Effector memory CD8-positive, alpha-beta T cell (primary cell): ENCODE measurements at regions not wholly inside any gene's neighbourhood (a gene's known extent, or its start where the extent isn't known, plus 50 kb on each side); places are given as distances from the start of the nearest gene placed in this dataset.

Experiments used
- ATAC-seq: fragments of 150-1000 bp; cut with Tn5 transposase; replicated peaks from 2 replicates; pipeline ENCODE4 v1.10.0; 2021; ENCODE audit warnings: mild to moderate bottlenecking, moderate library complexity
- DNase-seq, 3 experiments: peaks; one replicate each; pipeline ENCODE4 v3.0.0; 2021
- H3K27ac Mint-ChIP-seq, 2 donors: one replicate each; pipeline ENCODE4 v1.8.0; 2022; ENCODE audit warnings: mild to moderate bottlenecking in 2 of 2, mixed read lengths in 2 of 2, moderate library complexity in 2 of 2
- H3K27me3 Mint-ChIP-seq, 2 donors: one replicate each; pipeline ENCODE4 v1.8.0; 2022; ENCODE audit warnings: mixed read lengths in 2 of 2
- H3K36me3 Mint-ChIP-seq: one replicate; pipeline ENCODE4 v1.8.0; 2022; ENCODE audit warnings: mild to moderate bottlenecking, moderate library complexity, mixed read lengths; ENCODE audit not compliant: insufficient read depth
- H3K4me1 Mint-ChIP-seq, 2 donors: one replicate each; pipeline ENCODE4 v1.8.0; 2022; ENCODE audit warnings: low read depth in 2 of 2, mixed read lengths in 2 of 2
- H3K4me3 Mint-ChIP-seq, 2 donors: one replicate each; pipeline ENCODE4 v1.8.0; 2022; ENCODE audit warnings: mild to moderate bottlenecking in 2 of 2, mixed read lengths in 2 of 2, moderate library complexity in 2 of 2
- H3K9me3 Mint-ChIP-seq, 2 donors: one replicate each; pipeline ENCODE4 v1.8.0; 2022; ENCODE audit warnings: mixed read lengths in 2 of 2

GRCh38 chr6:167735084-167735950 is 91.4 kb upstream of the AFDN start:
- Mint-ChIP-seq H3K4me1 (no peaks in the 10 kb centered on the region), H3K27me3 (peaks cover 7 to 44% of the 10 kb centered on the region in 2 donors), H3K36me3 (peaks cover 2% of the 10 kb centered on the region), H3K27ac (no peak overlapping the region), H3K4me3 (no peak overlapping the region), H3K9me3 (peaks cover 0 to 6% of the 10 kb centered on the region in 2 donors)
- ATAC-seq (no peak), DNase-seq (no peak)

DNA sequence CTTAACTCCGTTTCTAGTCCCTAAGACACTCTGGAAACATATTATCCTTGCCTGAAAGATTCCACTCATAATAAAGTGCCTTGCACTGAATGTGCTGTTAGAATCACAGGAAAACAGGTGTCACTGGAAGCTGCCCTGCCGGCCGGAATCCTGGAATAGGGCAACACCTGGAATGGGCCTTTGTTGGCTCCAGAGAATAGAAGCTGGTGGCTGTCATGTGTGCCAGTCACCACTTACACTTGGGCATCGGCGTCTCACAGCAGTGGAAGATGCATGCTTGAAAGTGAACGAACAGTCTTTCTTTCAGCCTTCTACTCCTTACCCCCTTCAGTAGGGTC is 90.8 kb upstream of the AFDN start:
- H3K4me3 Mint-ChIP-seq = no peak overlapping the region
- ATAC-seq (no peak), DNase-seq (no peak)
- H3K36me3 Mint-ChIP-seq = peaks cover 2% of the 10 kb centered on the region
- no peaks in the 10 kb centered on the region for H3K4me1 Mint-ChIP-seq
- H3K27me3 Mint-ChIP-seq = peaks cover 7 to 47% of the 10 kb centered on the region in 2 donors
- peaks cover 0 to 6% of the 10 kb centered on the region in 2 donors for H3K9me3 Mint-ChIP-seq
- H3K27ac Mint-ChIP-seq = no peak overlapping the region

DNA sequence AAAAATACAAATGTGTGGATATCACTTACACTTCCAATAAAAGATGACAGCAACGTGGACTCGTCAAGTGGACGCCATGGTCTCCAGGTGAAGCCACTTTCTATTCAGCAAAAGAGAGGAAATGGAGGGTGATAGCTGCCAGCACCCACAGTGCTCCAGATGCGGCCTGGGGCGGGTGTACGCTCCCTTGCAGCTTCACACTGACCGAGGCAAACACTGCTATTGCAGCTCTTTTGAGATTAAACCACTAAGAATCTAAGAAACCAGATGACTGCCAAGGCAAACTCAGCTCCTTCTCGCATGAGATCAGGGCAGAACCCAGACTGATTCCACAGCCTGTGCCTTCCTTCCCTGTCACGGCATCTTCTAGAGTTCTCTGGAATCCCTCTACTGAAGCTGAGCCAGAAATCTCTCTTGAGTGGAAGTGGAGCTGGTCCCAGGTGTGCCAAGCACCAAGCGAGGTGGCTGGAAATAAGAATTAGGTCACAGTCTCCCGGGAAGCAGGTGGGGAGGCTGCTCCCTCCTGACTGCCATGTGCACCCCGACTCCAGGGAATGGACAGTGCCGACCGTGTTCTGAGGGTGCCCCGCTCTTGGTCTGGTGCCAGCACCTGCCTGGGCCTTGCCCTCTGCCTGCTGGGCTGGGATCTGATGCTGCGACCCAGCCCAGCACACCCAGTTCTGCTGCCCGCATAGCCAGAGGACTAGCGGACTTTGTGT is 90.1 kb upstream of the AFDN start:
- Mint-ChIP-seq H3K4me3 (no peak overlapping the region), H3K36me3 (peaks cover 2% of the 10 kb centered on the region), H3K9me3 (peaks cover 0 to 6% of the 10 kb centered on the region in 2 donors), H3K27ac (no peak overlapping the region), H3K4me1 (no peaks in the 10 kb centered on the region), H3K27me3 (peaks cover 7 to 47% of the 10 kb centered on the region in 2 donors)
- ATAC-seq (no peak), DNase-seq (no peak)

DNA sequence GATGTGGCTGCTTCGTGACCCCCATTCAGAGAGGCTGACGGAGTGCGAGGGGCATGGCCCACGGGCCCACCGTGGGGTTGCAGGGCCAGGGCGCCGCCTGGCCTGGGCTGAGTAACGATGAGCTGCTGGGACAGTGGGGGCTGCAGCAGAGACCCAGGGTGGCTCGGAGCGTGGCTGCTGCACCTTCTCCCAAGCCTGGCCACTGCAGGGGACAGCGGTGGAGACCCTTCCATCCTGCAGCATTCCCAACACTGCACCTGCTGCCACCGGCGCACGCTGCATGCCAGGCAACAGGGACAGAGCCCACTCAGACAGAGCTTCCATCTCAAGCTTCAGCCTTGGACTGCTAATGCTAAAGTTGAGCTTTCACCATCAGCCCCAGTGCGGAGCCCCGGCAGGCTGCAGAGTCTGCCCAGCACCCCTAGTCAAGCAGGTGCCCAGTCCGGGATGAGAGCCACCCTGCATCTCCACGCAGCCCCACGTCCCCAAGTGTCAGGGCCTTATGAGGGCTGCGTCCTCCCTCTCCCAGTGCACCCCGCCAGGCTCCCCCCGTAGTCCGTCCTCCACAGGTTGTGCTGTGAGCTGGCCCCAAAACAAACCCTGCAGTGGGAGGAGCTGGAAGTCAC is 89.4 kb upstream of the AFDN start:
- Mint-ChIP-seq H3K27ac (no peak overlapping the region), H3K4me3 (no peak overlapping the region), H3K36me3 (peaks cover 2% of the 10 kb centered on the region), H3K9me3 (peaks cover 0 to 4% of the 10 kb centered on the region in 2 donors), H3K4me1 (no peaks in the 10 kb centered on the region), H3K27me3 (peaks cover 7 to 47% of the 10 kb centered on the region in 2 donors)
- no peak for ATAC-seq
- DNase-seq = no peak

GRCh38 chr6:167738386-167738785 is 88.3 kb upstream of the AFDN start:
- H3K4me3 Mint-ChIP-seq = no peak overlapping the region
- peaks cover 7 to 47% of the 10 kb centered on the region in 2 donors for H3K27me3 Mint-ChIP-seq
- ATAC-seq = no peak
- H3K9me3 Mint-ChIP-seq = peaks cover 0 to 1% of the 10 kb centered on the region in 2 donors
- H3K27ac Mint-ChIP-seq = no peak overlapping the region
- no peak for DNase-seq
- H3K36me3 Mint-ChIP-seq = peaks cover 2% of the 10 kb centered on the region
- no peaks in the 10 kb centered on the region for H3K4me1 Mint-ChIP-seq

DNA sequence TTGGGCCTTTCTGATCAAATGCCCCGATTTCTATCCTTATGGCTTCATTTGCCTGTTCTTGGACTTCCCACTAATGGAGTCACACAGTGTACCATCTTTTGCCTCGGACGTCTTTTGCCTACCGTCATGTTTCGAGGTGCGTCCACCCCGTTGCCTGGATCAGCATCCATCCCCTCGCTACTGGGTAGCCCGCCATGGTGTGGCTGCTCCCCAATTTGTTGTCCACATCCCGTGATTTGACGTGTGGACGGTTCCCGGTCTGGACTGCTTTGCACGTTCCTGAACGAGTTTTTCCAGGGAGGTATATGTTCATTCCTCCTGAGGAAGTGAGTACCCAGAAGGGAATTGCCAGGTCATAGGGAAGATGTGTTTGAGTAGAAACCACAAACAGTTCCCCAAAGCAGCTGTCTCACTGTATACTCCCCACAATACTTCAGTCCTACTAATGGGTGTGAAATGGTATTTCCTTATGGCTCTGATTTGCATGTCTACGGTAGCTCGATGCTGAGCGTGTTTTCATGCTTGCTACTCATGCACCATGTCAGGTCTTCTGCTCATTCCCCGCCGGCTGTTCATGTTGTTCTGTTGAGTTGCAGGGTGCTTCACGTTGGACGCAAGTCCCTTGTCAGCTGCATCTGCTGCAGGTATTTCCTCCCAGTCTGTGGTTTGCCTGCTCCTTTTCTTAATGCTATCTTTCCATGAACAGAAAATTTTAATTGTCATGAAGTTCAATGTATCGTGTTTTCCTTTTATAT is 86.8 kb upstream of the AFDN start:
- H3K4me3 Mint-ChIP-seq = no peak overlapping the region
- H3K27me3 Mint-ChIP-seq = peaks cover 7 to 47% of the 10 kb centered on the region in 2 donors
- H3K36me3 Mint-ChIP-seq = peaks cover 2% of the 10 kb centered on the region
- no peak overlapping the region for H3K27ac Mint-ChIP-seq
- no peaks in the 10 kb centered on the region for H3K4me1 Mint-ChIP-seq
- no peaks in the 10 kb centered on the region for H3K9me3 Mint-ChIP-seq
- no peak for DNase-seq
- ATAC-seq = no peak

GRCh38 chr6:167742719-167743303 is 83.9 kb upstream of the AFDN start:
- ATAC-seq (no peak), DNase-seq (no peak)
- H3K4me1 Mint-ChIP-seq = no peaks in the 10 kb centered on the region
- no peaks in the 10 kb centered on the region for H3K9me3 Mint-ChIP-seq
- peaks cover 2% of the 10 kb centered on the region for H3K36me3 Mint-ChIP-seq
- H3K27me3 Mint-ChIP-seq = peaks cover 3 to 35% of the 10 kb centered on the region in 2 donors
- H3K27ac Mint-ChIP-seq = no peak overlapping the region
- no peak overlapping the region for H3K4me3 Mint-ChIP-seq

- Mint-ChIP-seq H3K36me3 (no peaks in the 10 kb centered on the region), H3K27ac (no peak overlapping the region), H3K4me3 (no peak overlapping the region), H3K27me3 (peaks cover 0 to 20% of the 10 kb centered on the region in 2 donors), H3K9me3 (no peaks in the 10 kb centered on the region), H3K4me1 (no peaks in the 10 kb centered on the region)
- DNase-seq (no peak), ATAC-seq (no peak)
Measured at GRCh38 chr6:167744681-167745669, 81.7 kb upstream of the AFDN start.

GRCh38 chr6:167745670-167746389 is 80.9 kb upstream of the AFDN start:
- H3K27ac Mint-ChIP-seq = no peak overlapping the region
- peaks cover 0 to 13% of the 10 kb centered on the region in 2 donors for H3K27me3 Mint-ChIP-seq
- no peaks in the 10 kb centered on the region for H3K9me3 Mint-ChIP-seq
- no peaks in the 10 kb centered on the region for H3K36me3 Mint-ChIP-seq
- ATAC-seq (no peak), DNase-seq (no peak)
- no peak overlapping the region for H3K4me3 Mint-ChIP-seq
- no peaks in the 10 kb centered on the region for H3K4me1 Mint-ChIP-seq

- H3K4me1 Mint-ChIP-seq = no peaks in the 10 kb centered on the region
- H3K9me3 Mint-ChIP-seq = no peaks in the 10 kb centered on the region
- H3K4me3 Mint-ChIP-seq = no peak overlapping the region
- DNase-seq (no peak), ATAC-seq (no peak)
- no peak overlapping the region for H3K27ac Mint-ChIP-seq
- peaks cover 3 to 13% of the 10 kb centered on the region in 2 donors for H3K27me3 Mint-ChIP-seq
- H3K36me3 Mint-ChIP-seq = no peaks in the 10 kb centered on the region
Measured at GRCh38 chr6:167746390-167746907, 80.3 kb upstream of the AFDN start.

DNA sequence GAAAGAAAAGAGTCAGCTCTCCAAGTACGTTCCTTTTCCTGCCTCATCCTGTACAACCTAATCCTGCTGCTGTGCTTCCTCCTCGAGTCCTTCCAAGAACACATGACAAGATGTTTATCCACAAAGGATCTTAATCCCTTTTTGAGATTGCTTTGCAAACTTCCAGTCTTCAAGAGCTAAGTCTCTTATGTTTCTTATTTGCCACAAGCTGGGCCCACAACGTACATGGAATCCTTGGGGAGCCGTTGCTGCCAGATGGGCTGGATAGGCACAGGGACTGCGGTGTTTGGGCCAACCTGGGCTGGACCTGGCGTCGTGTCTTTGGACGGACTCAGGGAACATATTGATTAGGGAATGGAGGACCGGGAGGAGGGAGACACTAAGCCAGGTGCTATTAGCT is 79.7 kb upstream of the AFDN start:
- no peak for DNase-seq
- H3K27me3 Mint-ChIP-seq = peaks cover 8 to 17% of the 10 kb centered on the region in 2 donors
- no peak overlapping the region for H3K4me3 Mint-ChIP-seq
- H3K4me1 Mint-ChIP-seq = no peaks in the 10 kb centered on the region
- ATAC-seq = no peak
- H3K27ac Mint-ChIP-seq = no peak overlapping the region
- H3K9me3 Mint-ChIP-seq = no peaks in the 10 kb centered on the region
- H3K36me3 Mint-ChIP-seq = no peaks in the 10 kb centered on the region
